ENCODE measurements at regions not wholly inside any gene's neighbourhood (a gene's known extent, or its start where the extent isn't known, plus 50 kb on each side); places are given as distances from the start of the nearest gene placed in this dataset.

GRCh38 chr18:45551142-45551815 lies 64.0 kb upstream of the SLC14A2 start:
- no peak overlapping the region for H3K4ac ChIP-seq (ENCODE audit: low read depth, low read length)
- no peak overlapping the region for H3K18ac ChIP-seq (ENCODE audit: low read length)
- no peaks in the 10 kb centered on the region for H3K36me3 ChIP-seq (ENCODE audit: control insufficient read depth, insufficient read depth, low read length)
- no peaks in the 10 kb centered on the region for H3K79me1 ChIP-seq (ENCODE audit: low read length)
- no peak overlapping the region for H3K4me2 ChIP-seq (ENCODE audit: low read length)
- no peak overlapping the region for H3K9ac ChIP-seq (ENCODE audit: low read length)
- H3K56ac ChIP-seq (ENCODE audit: low read length): no peak overlapping the region
- H4K8ac ChIP-seq (ENCODE audit: low read depth, low read length): no peak overlapping the region
- no peak overlapping the region for H2BK120ac ChIP-seq (ENCODE audit: low read depth, low read length)
- H3K27ac ChIP-seq (ENCODE audit: low read depth, low read length): no peak overlapping the region
- H3K4me1 ChIP-seq (ENCODE audit: control insufficient read depth, low read depth, low read length): no peaks in the 10 kb centered on the region
- no peaks in the 10 kb centered on the region for H3K79me2 ChIP-seq (ENCODE audit: control insufficient read depth, insufficient read depth, low read length)
- no peak overlapping the region for H2BK5ac ChIP-seq (ENCODE audit: low read length)
- no peak overlapping the region for H2BK15ac ChIP-seq (replicated peaks; ENCODE audit: low read depth)
- no peaks in the 10 kb centered on the region for H3K27me3 ChIP-seq (ENCODE audit: insufficient read depth, low read length, poor library complexity)
- H4K5ac ChIP-seq (ENCODE audit: low read length): no peak overlapping the region
- DNase-seq: no peak
- no peak overlapping the region for H3K4me3 ChIP-seq (ENCODE audit: low read length)
- H3K23ac ChIP-seq (ENCODE audit: low read length): no peak overlapping the region
- no peak overlapping the region for H2AK5ac ChIP-seq (ENCODE audit: low read length)
- no CpG with 5 or more reads among the region's 6 CpGs for WGBS (ENCODE audit: extremely low coverage, insufficient coverage, low lambda C conversion rate)

- Histone ChIP-seq H2BK15ac (replicated peaks; ENCODE audit: low read depth) (no peak overlapping the region), H3K18ac (ENCODE audit: low read length) (no peak overlapping the region), H2BK5ac (ENCODE audit: low read length) (no peak overlapping the region), H2BK120ac (ENCODE audit: low read depth, low read length) (no peak overlapping the region), H2AK5ac (ENCODE audit: low read length) (no peak overlapping the region), H3K36me3 (ENCODE audit: control insufficient read depth, insufficient read depth, low read length) (no peaks in the 10 kb centered on the region), H3K4me1 (ENCODE audit: control insufficient read depth, low read depth, low read length) (no peaks in the 10 kb centered on the region), H3K27me3 (ENCODE audit: insufficient read depth, low read length, poor library complexity) (no peaks in the 10 kb centered on the region), H3K23ac (ENCODE audit: low read length) (no peak overlapping the region), H3K79me2 (ENCODE audit: control insufficient read depth, insufficient read depth, low read length) (no peaks in the 10 kb centered on the region), H3K79me1 (ENCODE audit: low read length) (no peaks in the 10 kb centered on the region), H4K8ac (ENCODE audit: low read depth, low read length) (no peak overlapping the region), H3K4me3 (ENCODE audit: low read length) (no peak overlapping the region), H3K4me2 (ENCODE audit: low read length) (no peak overlapping the region), H4K5ac (ENCODE audit: low read length) (no peak overlapping the region), H3K56ac (ENCODE audit: low read length) (no peak overlapping the region), H3K9ac (ENCODE audit: low read length) (no peak overlapping the region), H3K4ac (ENCODE audit: low read depth, low read length) (no peak overlapping the region), H3K27ac (ENCODE audit: low read depth, low read length) (no peak overlapping the region)
- WGBS (ENCODE audit: extremely low coverage, insufficient coverage, low lambda C conversion rate): no CpG with 5 or more reads among the region's 7 CpGs
- no peak for DNase-seq
Measured at GRCh38 chr18:45553723-45554388, 61.4 kb upstream of the SLC14A2 start.

- H3K4me2 ChIP-seq (ENCODE audit: low read length): no peak overlapping the region
- H3K18ac ChIP-seq (ENCODE audit: low read length): no peak overlapping the region
- H2BK120ac ChIP-seq (ENCODE audit: low read depth, low read length): no peak overlapping the region
- H4K5ac ChIP-seq (ENCODE audit: low read length): no peak overlapping the region
- H3K23ac ChIP-seq (ENCODE audit: low read length): no peak overlapping the region
- H2BK5ac ChIP-seq (ENCODE audit: low read length): no peak overlapping the region
- H2AK5ac ChIP-seq (ENCODE audit: low read length): no peak overlapping the region
- no peak overlapping the region for H2BK15ac ChIP-seq (replicated peaks; ENCODE audit: low read depth)
- no peaks in the 10 kb centered on the region for H3K4me1 ChIP-seq (ENCODE audit: control insufficient read depth, low read depth, low read length)
- H4K8ac ChIP-seq (ENCODE audit: low read depth, low read length): no peak overlapping the region
- WGBS (ENCODE audit: extremely low coverage, insufficient coverage, low lambda C conversion rate): no CpG with 5 or more reads among the region's 6 CpGs
- H3K56ac ChIP-seq (ENCODE audit: low read length): no peak overlapping the region
- no peaks in the 10 kb centered on the region for H3K79me1 ChIP-seq (ENCODE audit: low read length)
- no peak for DNase-seq
- no peaks in the 10 kb centered on the region for H3K36me3 ChIP-seq (ENCODE audit: control insufficient read depth, insufficient read depth, low read length)
- no peaks in the 10 kb centered on the region for H3K79me2 ChIP-seq (ENCODE audit: control insufficient read depth, insufficient read depth, low read length)
- no peak overlapping the region for H3K4me3 ChIP-seq (ENCODE audit: low read length)
- H3K4ac ChIP-seq (ENCODE audit: low read depth, low read length): no peak overlapping the region
- no peak overlapping the region for H3K27ac ChIP-seq (ENCODE audit: low read depth, low read length)
- no peak overlapping the region for H3K9ac ChIP-seq (ENCODE audit: low read length)
- no peaks in the 10 kb centered on the region for H3K27me3 ChIP-seq (ENCODE audit: insufficient read depth, low read length, poor library complexity)
Measured at GRCh38 chr18:45554389-45554737, 60.9 kb upstream of the SLC14A2 start.

DNA sequence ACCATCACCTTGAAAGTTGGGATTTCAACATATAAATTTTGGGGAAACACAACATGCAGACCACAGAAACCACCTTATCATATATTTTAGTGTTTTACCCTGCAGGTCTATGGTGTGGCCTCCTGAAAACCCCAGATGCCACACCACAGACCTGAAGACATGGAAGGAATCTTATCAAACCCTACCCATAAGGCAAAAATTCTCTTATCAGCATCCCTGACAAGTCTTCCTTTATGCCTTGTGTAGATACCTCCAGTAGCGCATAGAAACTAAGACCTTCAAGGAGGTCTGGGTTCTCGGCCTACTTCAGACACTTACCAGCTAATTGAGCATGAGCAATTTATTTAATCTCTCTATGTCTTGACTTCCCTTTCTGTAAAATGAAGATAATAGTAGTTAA lies 59.1 kb upstream of the SLC14A2 start:
- Histone ChIP-seq H3K18ac (ENCODE audit: low read length) (no peak overlapping the region), H2BK15ac (replicated peaks; ENCODE audit: low read depth) (no peak overlapping the region), H2BK120ac (ENCODE audit: low read depth, low read length) (no peak overlapping the region), H3K79me1 (ENCODE audit: low read length) (no peaks in the 10 kb centered on the region), H3K23ac (ENCODE audit: low read length) (no peak overlapping the region), H3K27ac (ENCODE audit: low read depth, low read length) (no peak overlapping the region), H3K4ac (ENCODE audit: low read depth, low read length) (no peak overlapping the region), H4K5ac (ENCODE audit: low read length) (no peak overlapping the region), H3K36me3 (ENCODE audit: control insufficient read depth, insufficient read depth, low read length) (no peaks in the 10 kb centered on the region), H4K8ac (ENCODE audit: low read depth, low read length) (no peak overlapping the region), H3K4me1 (ENCODE audit: control insufficient read depth, low read depth, low read length) (no peaks in the 10 kb centered on the region), H3K27me3 (ENCODE audit: insufficient read depth, low read length, poor library complexity) (no peaks in the 10 kb centered on the region), H3K56ac (ENCODE audit: low read length) (no peak overlapping the region), H3K79me2 (ENCODE audit: control insufficient read depth, insufficient read depth, low read length) (no peaks in the 10 kb centered on the region), H2AK5ac (ENCODE audit: low read length) (no peak overlapping the region), H3K4me3 (ENCODE audit: low read length) (no peak overlapping the region), H2BK5ac (ENCODE audit: low read length) (no peak overlapping the region), H3K9ac (ENCODE audit: low read length) (no peak overlapping the region), H3K4me2 (ENCODE audit: low read length) (no peak overlapping the region)
- no peak for DNase-seq
- whole genome bisulfite sequencing (ENCODE audit: extremely low coverage, insufficient coverage, low lambda C conversion rate): no CpG with 5 or more reads among the region's 2 CpGs

GRCh38 chr18:45557287-45557686 lies 58.0 kb upstream of the SLC14A2 start:
- Histone ChIP-seq H3K79me1 (ENCODE audit: low read length) (no peaks in the 10 kb centered on the region), H3K4me3 (ENCODE audit: low read length) (no peak overlapping the region), H3K23ac (ENCODE audit: low read length) (no peak overlapping the region), H3K36me3 (ENCODE audit: control insufficient read depth, insufficient read depth, low read length) (no peaks in the 10 kb centered on the region), H2BK120ac (ENCODE audit: low read depth, low read length) (no peak overlapping the region), H3K18ac (ENCODE audit: low read length) (no peak overlapping the region), H2BK15ac (replicated peaks; ENCODE audit: low read depth) (no peak overlapping the region), H3K4me2 (ENCODE audit: low read length) (no peak overlapping the region), H3K9ac (ENCODE audit: low read length) (no peak overlapping the region), H3K27ac (ENCODE audit: low read depth, low read length) (no peak overlapping the region), H2BK5ac (ENCODE audit: low read length) (no peak overlapping the region), H4K5ac (ENCODE audit: low read length) (no peak overlapping the region), H2AK5ac (ENCODE audit: low read length) (no peak overlapping the region), H3K27me3 (ENCODE audit: insufficient read depth, low read length, poor library complexity) (no peaks in the 10 kb centered on the region), H3K4me1 (ENCODE audit: control insufficient read depth, low read depth, low read length) (no peaks in the 10 kb centered on the region), H3K79me2 (ENCODE audit: control insufficient read depth, insufficient read depth, low read length) (no peaks in the 10 kb centered on the region), H4K8ac (ENCODE audit: low read depth, low read length) (no peak overlapping the region), H3K56ac (ENCODE audit: low read length) (no peak overlapping the region), H3K4ac (ENCODE audit: low read depth, low read length) (no peak overlapping the region)
- no CpG with 5 or more reads among the region's 4 CpGs for WGBS (ENCODE audit: extremely low coverage, insufficient coverage, low lambda C conversion rate)
- no peak for DNase-seq

DNA sequence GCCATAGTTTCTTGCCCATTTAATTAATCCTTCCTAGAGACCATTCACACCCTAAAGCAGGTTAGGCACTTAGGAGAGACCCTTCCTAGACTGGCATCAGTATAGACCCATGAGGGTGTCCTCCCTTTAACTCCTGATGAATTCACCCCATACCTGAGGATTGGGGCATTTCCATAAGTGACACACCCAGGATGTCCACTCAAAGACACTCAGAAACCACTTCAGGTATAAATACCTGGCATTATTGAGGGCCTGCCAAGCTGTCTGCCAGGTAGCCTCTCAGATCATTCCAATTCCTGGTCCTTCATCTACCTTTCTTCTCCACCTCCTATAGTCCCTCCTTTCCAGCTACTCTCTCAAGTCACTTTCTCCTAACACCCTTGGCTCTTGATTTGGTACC lies 57.5 kb upstream of the SLC14A2 start:
- Histone ChIP-seq H3K4me3 (ENCODE audit: low read length) (no peak overlapping the region), H2AK5ac (ENCODE audit: low read length) (no peak overlapping the region), H3K27ac (ENCODE audit: low read depth, low read length) (no peak overlapping the region), H3K36me3 (ENCODE audit: control insufficient read depth, insufficient read depth, low read length) (no peaks in the 10 kb centered on the region), H3K4ac (ENCODE audit: low read depth, low read length) (no peak overlapping the region), H3K79me2 (ENCODE audit: control insufficient read depth, insufficient read depth, low read length) (no peaks in the 10 kb centered on the region), H2BK5ac (ENCODE audit: low read length) (no peak overlapping the region), H3K4me2 (ENCODE audit: low read length) (no peak overlapping the region), H2BK120ac (ENCODE audit: low read depth, low read length) (no peak overlapping the region), H3K23ac (ENCODE audit: low read length) (no peak overlapping the region), H4K8ac (ENCODE audit: low read depth, low read length) (no peak overlapping the region), H3K56ac (ENCODE audit: low read length) (no peak overlapping the region), H3K4me1 (ENCODE audit: control insufficient read depth, low read depth, low read length) (no peaks in the 10 kb centered on the region), H3K27me3 (ENCODE audit: insufficient read depth, low read length, poor library complexity) (no peaks in the 10 kb centered on the region), H3K18ac (ENCODE audit: low read length) (no peak overlapping the region), H3K9ac (ENCODE audit: low read length) (no peak overlapping the region), H2BK15ac (replicated peaks; ENCODE audit: low read depth) (no peak overlapping the region), H4K5ac (ENCODE audit: low read length) (no peak overlapping the region), H3K79me1 (ENCODE audit: low read length) (no peaks in the 10 kb centered on the region)
- DNase-seq: no peak
